Transverse colon (tissue), 4 donors: ENCODE measurements at regions not wholly inside any gene's neighbourhood (a gene's known extent, or its start where the extent isn't known, plus 50 kb on each side); places are given as distances from the start of the nearest gene placed in this dataset.

Experiments used
- CTCF ChIP-seq, 5 experiments: fragments of 200-600 bp in 3 of 5; fragments of 450-650 bp in 2 of 5; sonication (generic) in 3 of 5; IDR thresholded peaks; 1 replicate in 2 of 5; 2 replicates in 3 of 5; pipeline ENCODE4 v1.5.1; 2016 to 2017; ENCODE audit warnings: antibody characterized with exemption in 5 of 5, inconsistent platforms in 3 of 5, mild to moderate bottlenecking in 2 of 5, moderate library complexity in 1 of 5
- EP300 ChIP-seq: sonication (generic); formaldehyde crosslinking; IDR thresholded peaks from one replicate; pipeline ENCODE4 v1.6.1; 2017; ENCODE audit warnings: antibody characterized with exemption, low read depth
- POLR2A ChIP-seq: fragments of 450-650 bp; IDR thresholded peaks from one replicate; pipeline ENCODE4 v1.6.1; 2016; ENCODE audit warnings: antibody characterized with exemption, mild to moderate bottlenecking, moderate library complexity
- POLR2AphosphoS5 ChIP-seq, 3 donors: sonication (generic); formaldehyde crosslinking; IDR thresholded peaks; one replicate each; pipeline ENCODE4 v1.6.1; 2016; ENCODE audit warnings: antibody characterized with exemption in 3 of 3

- TF ChIP-seq CTCF (IDR thresholded peaks at IDR 0.05) (peak in 4 of 5 experiments; percentile 18 to 32 (median 21)), EP300 (no peak), POLR2AphosphoS5 (IDR thresholded peaks at IDR 0.05) (no peak), POLR2A (no peak)
Measured at GRCh38 chr6:144778773-144779492, 493.8 kb downstream of the UTRN start.
